ENCODE measurements at regions not wholly inside any gene's neighbourhood (a gene's known extent, or its start where the extent isn't known, plus 50 kb on each side); places are given as distances from the start of the nearest gene placed in this dataset.

DNA sequence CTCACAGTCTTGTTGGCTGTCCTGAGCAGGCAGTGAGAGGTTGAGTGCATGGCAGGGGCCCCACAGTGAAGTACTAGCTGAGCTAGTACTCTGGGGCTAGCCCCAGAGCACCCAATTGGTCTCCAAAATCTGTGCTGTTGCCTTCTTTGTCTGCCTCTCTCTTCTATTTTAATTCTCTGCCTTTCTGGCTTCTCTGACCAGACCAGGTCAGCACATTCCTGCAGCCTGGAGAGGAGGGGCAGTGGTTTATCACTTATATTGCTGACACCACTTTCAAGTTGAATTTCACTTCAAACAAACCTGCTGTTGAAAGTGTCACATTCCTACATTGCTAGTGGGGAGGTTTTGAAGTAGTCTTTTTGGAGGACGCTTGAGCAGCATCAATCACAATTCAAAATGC lies 628.7 kb downstream of the PTPRU start:
- TF ChIP-seq, protein P1, sequence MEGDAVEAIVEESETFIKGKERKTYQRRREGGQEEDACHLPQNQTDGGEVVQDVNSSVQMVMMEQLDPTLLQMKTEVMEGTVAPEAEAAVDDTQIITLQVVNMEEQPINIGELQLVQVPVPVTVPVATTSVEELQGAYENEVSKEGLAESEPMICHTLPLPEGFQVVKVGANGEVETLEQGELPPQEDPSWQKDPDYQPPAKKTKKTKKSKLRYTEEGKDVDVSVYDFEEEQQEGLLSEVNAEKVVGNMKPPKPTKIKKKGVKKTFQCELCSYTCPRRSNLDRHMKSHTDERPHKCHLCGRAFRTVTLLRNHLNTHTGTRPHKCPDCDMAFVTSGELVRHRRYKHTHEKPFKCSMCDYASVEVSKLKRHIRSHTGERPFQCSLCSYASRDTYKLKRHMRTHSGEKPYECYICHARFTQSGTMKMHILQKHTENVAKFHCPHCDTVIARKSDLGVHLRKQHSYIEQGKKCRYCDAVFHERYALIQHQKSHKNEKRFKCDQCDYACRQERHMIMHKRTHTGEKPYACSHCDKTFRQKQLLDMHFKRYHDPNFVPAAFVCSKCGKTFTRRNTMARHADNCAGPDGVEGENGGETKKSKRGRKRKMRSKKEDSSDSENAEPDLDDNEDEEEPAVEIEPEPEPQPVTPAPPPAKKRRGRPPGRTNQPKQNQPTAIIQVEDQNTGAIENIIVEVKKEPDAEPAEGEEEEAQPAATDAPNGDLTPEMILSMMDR (IDR thresholded peaks at IDR 0.05 in 4 of 5, conservative IDR thresholded peaks at IDR 0.05 in 1 of 5) = no peak
- no peak for TF ChIP-seq POLR2A (IDR thresholded peaks at IDR 0.05)

Data from gastrocnemius medialis (tissue), 4 donors.